HCT116 (cell line): ENCODE measurements at regions not wholly inside any gene's neighbourhood (a gene's known extent, or its start where the extent isn't known, plus 50 kb on each side); places are given as distances from the start of the nearest gene placed in this dataset.

ENCODE experiments used
- ATF3 ChIP-seq: IDR thresholded peaks from 2 replicates; pipeline ENCODE4 v1.6.1; 2012
- CTCF ChIP-seq, 3 experiments: fragments of 200-600 bp in 1 of 3; sonication (generic) in 1 of 3; IDR thresholded peaks in 2 of 3; conservative IDR thresholded peaks in 1 of 3; 2 replicates each; pipeline ENCODE4 v1.5.1; 2012 to 2017; ENCODE audit warnings: low read depth in 2 of 3, low read length in 2 of 3, antibody characterized with exemption in 1 of 3, borderline replicate concordance in 1 of 3, control low read depth in 1 of 3, mild to moderate bottlenecking in 1 of 3, mixed read lengths in 1 of 3, mixed run types in 1 of 3, moderate library complexity in 1 of 3; ENCODE audit not compliant: insufficient read depth in 1 of 3
- EZH2phosphoT487 ChIP-seq: fragments of 200-600 bp; IDR thresholded peaks from 2 replicates; pipeline ENCODE4 v1.6.1; 2018; ENCODE audit warnings: antibody characterized with exemption, borderline replicate concordance
- JUND ChIP-seq: IDR thresholded peaks from 2 replicates; pipeline ENCODE4 v1.6.1; 2012
- POLR2A ChIP-seq: IDR thresholded peaks from 2 replicates; pipeline ENCODE4 v1.7.0; 2011; ENCODE audit warnings: borderline replicate concordance; ENCODE audit not compliant: insufficient read depth, insufficient read length; ENCODE audit errors: extremely low read depth
- POLR2AphosphoS5 ChIP-seq: IDR thresholded peaks from 2 replicates; pipeline ENCODE4 v1.6.1; 2011; ENCODE audit warnings: mild to moderate bottlenecking, low read depth, low read length, moderate library complexity
- RAD21 ChIP-seq: IDR thresholded peaks from 2 replicates; pipeline ENCODE4 v1.6.1; 2012; ENCODE audit warnings: low read depth, mild to moderate bottlenecking
- REST ChIP-seq: IDR thresholded peaks from 2 replicates; pipeline ENCODE4 v1.6.1; 2012; ENCODE audit warnings: low read depth
- SRF ChIP-seq: IDR thresholded peaks from 2 replicates; pipeline ENCODE4 v1.6.1; 2012; ENCODE audit warnings: low read depth
- TCF7L2 ChIP-seq: IDR thresholded peaks from 2 replicates; pipeline ENCODE4 v1.7.0; 2011; ENCODE audit warnings: borderline replicate concordance, inconsistent platforms; ENCODE audit not compliant: insufficient read depth, insufficient read length; ENCODE audit errors: extremely low read depth
- YY1 ChIP-seq: IDR thresholded peaks from 2 replicates; pipeline ENCODE4 v1.6.1; 2011; ENCODE audit warnings: low read length, low read depth, moderate library complexity, mild to moderate bottlenecking; ENCODE audit not compliant: insufficient replicate concordance; ENCODE audit errors: extremely low read depth
- ZFX ChIP-seq: fragments of 450-650 bp; IDR thresholded peaks from 2 replicates; pipeline ENCODE4 v1.6.1; 2017
- ZNF274 ChIP-seq: fragments of 200-500 bp; sonication (Bioruptor generic); IDR thresholded peaks from 2 replicates; pipeline ENCODE4 v1.6.1; 2014; ENCODE audit warnings: mild to moderate bottlenecking, low read depth, low read length, inconsistent platforms

- no peak for TF ChIP-seq CTCF (IDR thresholded peaks at IDR 0.05 in 2 of 3, conservative IDR thresholded peaks at IDR 0.05 in 1 of 3; ENCODE audit: borderline replicate concordance in 1 of 3, insufficient read depth in 1 of 3, low read depth in 2 of 3, low read length in 2 of 3)
- no peak for TF ChIP-seq EZH2phosphoT487
- TF ChIP-seq YY1: no peak
- TF ChIP-seq ATF3: no peak
- no peak for TF ChIP-seq POLR2AphosphoS5
- no peak for TF ChIP-seq REST
- no peak for TF ChIP-seq SRF
- no peak for TF ChIP-seq RAD21
- no peak for TF ChIP-seq POLR2A
- TF ChIP-seq JUND: no peak
- no peak for TF ChIP-seq ZNF274
- no peak for TF ChIP-seq TCF7L2
- TF ChIP-seq ZFX: no peak
These were observed 249.4 kb upstream of the AJAP1 start for GRCh38 chr1:4404854-4405590.
